Mucosa of rectum (tissue), 2 donors: ENCODE measurements at regions not wholly inside any gene's neighbourhood (a gene's known extent, or its start where the extent isn't known, plus 50 kb on each side); places are given as distances from the start of the nearest gene placed in this dataset.

Experiments
- H3K27ac ChIP-seq, 2 donors: one replicate each; pipeline ENCODE4 v1.7.0; 2013; ENCODE audit warnings: inconsistent platforms in 2 of 2, low read depth in 2 of 2, low read length in 2 of 2
- H3K27me3 ChIP-seq, 2 donors: one replicate each; pipeline ENCODE4 v1.7.0; 2013; ENCODE audit warnings: low read length in 2 of 2; ENCODE audit not compliant: control insufficient read depth in 2 of 2, insufficient read depth in 2 of 2
- H3K36me3 ChIP-seq, 2 donors: one replicate each; pipeline ENCODE4 v1.7.0; 2013; ENCODE audit warnings: low read length in 2 of 2; ENCODE audit not compliant: control insufficient read depth in 2 of 2, insufficient read depth in 2 of 2
- H3K4me1 ChIP-seq, 2 donors: one replicate each; pipeline ENCODE4 v1.7.0; 2013; ENCODE audit warnings: low read length in 2 of 2, mild to moderate bottlenecking in 1 of 2; ENCODE audit not compliant: control insufficient read depth in 2 of 2, insufficient read depth in 2 of 2
- H3K4me3 ChIP-seq, 2 donors: one replicate each; pipeline ENCODE4 v1.7.0; 2013; ENCODE audit warnings: low read length in 2 of 2
- H3K9ac ChIP-seq, 2 donors: one replicate each; pipeline ENCODE4 v1.7.0; 2013; ENCODE audit warnings: low read length in 2 of 2, low read depth in 1 of 2, mild to moderate bottlenecking in 1 of 2
- H3K9me3 ChIP-seq, 2 donors: one replicate each; pipeline ENCODE4 v1.7.0; 2013; ENCODE audit warnings: low read length in 2 of 2; ENCODE audit not compliant: control insufficient read depth in 2 of 2
- donor health status: healthy.
- donor health status: Normal muscosa, but diverticular disease.

DNA sequence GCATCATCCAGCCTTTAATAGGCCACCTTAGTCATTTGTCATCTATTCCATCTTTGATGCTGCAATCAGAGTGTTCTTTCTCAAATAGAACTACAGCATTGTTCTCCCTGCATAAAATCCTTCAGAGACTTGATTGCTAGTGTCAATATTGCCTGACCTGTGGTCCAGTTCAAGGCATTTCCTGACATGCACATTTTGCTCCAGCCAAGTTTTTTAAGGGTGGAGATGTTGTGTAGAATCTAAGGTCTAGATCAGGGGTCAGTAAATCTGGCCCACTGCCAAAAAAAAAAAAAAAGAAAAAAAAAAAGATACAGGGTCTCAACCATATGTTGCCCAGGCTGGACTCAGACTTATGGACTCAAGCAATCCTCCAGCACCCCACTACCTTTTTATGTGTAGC, 354.4 kb downstream of the FRK start:
- no peak overlapping the region for H3K4me3 ChIP-seq
- no peak overlapping the region for H3K27ac ChIP-seq

DNA sequence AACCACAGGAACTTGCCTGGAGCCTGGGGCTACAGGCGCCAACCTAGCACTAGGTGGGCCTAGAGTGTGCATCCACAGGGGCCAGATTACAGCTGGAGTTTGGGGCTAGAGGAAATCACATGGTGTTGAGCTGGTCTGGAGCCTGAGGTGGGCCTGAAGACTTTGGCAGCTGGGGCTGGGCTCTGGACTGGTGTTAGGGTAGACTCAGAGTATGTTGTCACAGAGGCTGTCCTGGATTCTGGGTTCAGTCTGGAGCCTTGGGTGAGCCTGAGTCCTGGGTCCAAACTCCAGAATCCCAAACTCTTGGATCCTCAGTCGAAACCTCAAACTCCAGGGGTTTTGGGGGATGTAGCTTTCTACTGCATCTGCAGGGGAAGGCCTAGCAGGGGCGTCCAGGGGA, 356.7 kb downstream of the FRK start:
- no peak overlapping the region for H3K27ac ChIP-seq
- no peaks in the 10 kb centered on the region for H3K27me3 ChIP-seq
- no peaks in the 10 kb centered on the region for H3K4me1 ChIP-seq
- no peaks in the 10 kb centered on the region for H3K9me3 ChIP-seq
- no peak overlapping the region for H3K4me3 ChIP-seq
- no peak overlapping the region for H3K9ac ChIP-seq
- no peaks in the 10 kb centered on the region for H3K36me3 ChIP-seq

More for the DNA sequence above, 354.4 kb downstream of the FRK start:
- Histone ChIP-seq H3K27me3 (no peaks in the 10 kb centered on the region), H3K9me3 (no peaks in the 10 kb centered on the region), H3K4me1 (no peaks in the 10 kb centered on the region), H3K9ac (no peak overlapping the region), H3K36me3 (no peaks in the 10 kb centered on the region)

DNA sequence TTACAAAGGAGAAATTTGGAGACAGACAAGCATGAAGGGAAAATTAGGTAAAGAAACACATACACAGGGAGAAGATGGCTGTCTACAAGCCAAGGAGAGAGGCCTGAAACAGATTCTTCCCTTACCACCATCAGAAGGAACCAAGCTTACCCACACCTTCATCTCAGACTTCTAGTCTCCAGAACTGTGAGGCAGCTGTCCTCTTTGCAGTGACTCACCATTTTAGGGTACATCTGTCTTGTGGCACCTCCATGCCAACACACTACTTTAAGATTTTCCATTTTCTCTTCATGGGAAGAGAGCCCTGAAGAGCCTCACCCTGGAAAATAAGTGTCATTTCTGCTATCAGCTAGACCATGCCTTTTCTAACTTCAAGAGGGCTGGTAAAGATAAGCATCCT, 369.3 kb downstream of the FRK start:
- Histone ChIP-seq H3K9ac (no peak overlapping the region), H3K9me3 (no peaks in the 10 kb centered on the region), H3K27me3 (no peaks in the 10 kb centered on the region), H3K27ac (no peak overlapping the region), H3K4me3 (no peak overlapping the region), H3K4me1 (no peaks in the 10 kb centered on the region), H3K36me3 (no peaks in the 10 kb centered on the region)

DNA sequence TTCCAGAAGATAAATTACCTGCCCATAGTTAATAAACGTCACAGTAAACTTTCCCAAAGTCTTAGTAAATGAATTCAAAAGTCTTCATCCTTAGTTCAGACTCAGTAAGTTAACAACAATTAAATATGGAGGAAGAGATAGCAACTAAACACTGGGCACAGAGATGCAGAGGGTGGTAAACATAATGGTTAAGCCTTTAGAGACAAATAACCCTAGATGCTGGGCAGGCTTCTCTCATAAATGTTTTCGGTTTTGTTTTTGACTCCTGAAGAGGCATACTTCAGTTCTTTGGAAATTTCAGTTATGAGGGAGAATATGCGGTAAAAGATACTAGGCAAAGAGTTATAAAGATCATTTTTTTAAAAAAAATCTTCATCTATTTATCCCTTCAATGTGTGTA, 369.8 kb downstream of the FRK start:
- H3K4me1 ChIP-seq = no peaks in the 10 kb centered on the region
- no peak overlapping the region for H3K27ac ChIP-seq
- no peak overlapping the region for H3K9ac ChIP-seq
- no peaks in the 10 kb centered on the region for H3K27me3 ChIP-seq
- no peaks in the 10 kb centered on the region for H3K36me3 ChIP-seq
- no peak overlapping the region for H3K4me3 ChIP-seq
- H3K9me3 ChIP-seq = no peaks in the 10 kb centered on the region

DNA sequence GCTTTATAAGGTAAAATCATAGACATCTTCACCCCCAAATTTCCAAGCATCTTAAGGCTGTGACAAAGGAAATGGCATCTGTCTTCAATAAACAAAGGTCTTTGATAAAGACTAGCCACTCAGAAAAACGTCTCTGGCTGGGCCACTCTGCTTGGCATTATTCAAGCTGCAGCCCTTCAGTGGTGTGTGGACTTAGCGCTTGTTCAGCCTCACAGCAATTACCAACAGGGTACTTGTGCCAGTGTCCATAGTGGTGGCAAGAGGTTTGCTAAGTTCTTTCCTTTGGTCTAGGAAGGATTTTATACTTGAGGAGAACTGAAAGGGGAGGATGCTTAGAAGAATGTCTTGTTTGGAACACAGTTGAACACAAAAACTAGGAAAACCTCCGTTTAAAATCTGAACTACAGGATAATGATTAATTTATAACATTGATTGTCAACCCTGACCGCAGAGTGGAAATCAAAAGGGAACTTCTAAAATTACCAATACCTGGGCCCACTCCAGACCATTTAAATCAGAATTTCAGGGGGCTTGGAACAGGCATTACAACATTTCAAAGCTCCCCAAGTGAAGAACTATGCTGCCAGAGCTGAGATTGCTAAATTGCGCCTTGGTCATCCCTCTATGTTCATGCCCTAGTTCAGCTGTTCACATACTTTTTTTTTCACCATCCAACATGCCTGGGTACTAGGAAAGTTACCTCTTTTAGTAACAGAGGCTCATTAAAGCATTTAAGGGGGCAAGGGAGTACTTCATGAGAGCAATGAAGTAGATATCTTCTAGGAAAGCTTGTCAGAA, 378.5 kb downstream of the FRK start:
- Histone ChIP-seq H3K9ac (no peak overlapping the region), H3K27ac (no peak overlapping the region), H3K9me3 (no peaks in the 10 kb centered on the region), H3K36me3 (no peaks in the 10 kb centered on the region), H3K4me3 (no peak overlapping the region), H3K4me1 (no peaks in the 10 kb centered on the region), H3K27me3 (no peaks in the 10 kb centered on the region)

DNA sequence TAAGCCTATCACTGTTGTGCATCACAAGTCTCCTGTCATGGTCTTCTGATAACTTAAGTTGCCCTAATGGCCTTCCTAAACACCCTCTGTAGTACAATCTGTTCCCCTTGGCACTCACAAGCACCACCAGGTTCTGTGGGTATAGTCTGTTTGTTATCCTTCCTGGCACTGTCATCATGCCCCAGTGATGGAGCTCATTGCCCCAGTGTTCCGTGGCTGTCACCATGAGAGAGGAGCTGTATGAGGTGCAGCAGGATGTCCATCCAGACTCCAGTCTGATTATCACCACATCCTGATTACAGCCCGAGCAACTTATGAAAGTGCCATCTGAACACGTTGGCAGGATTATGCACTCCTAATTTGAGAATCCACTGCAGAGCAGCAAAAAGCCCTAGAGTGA, 380.1 kb downstream of the FRK start:
- H3K9ac ChIP-seq = no peak overlapping the region
- H3K36me3 ChIP-seq = no peaks in the 10 kb centered on the region
- no peak overlapping the region for H3K27ac ChIP-seq
- no peaks in the 10 kb centered on the region for H3K9me3 ChIP-seq
- no peaks in the 10 kb centered on the region for H3K4me1 ChIP-seq
- H3K27me3 ChIP-seq = no peaks in the 10 kb centered on the region
- no peak overlapping the region for H3K4me3 ChIP-seq

DNA sequence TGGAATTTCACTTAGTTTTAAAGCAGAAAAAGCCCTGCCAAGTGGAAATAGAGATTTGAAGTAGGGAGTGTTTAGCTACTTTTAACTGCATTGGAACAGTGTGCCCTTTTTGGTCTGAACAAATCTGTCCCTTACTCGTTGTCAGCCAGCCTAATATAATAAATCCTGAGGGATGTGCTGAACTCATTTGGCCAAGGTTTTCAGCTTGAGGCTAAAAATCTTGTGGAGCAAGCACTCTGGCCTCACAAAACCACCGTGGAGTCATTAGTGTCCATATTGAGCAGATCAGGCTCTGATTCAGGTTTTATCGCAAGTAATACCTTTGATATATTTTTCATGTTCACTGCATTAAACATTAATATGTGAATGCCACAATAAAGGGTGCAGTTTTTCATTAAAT, 383.5 kb downstream of the FRK start:
- Histone ChIP-seq H3K9me3 (no peaks in the 10 kb centered on the region), H3K4me1 (no peaks in the 10 kb centered on the region), H3K36me3 (no peaks in the 10 kb centered on the region), H3K4me3 (no peak overlapping the region), H3K27ac (no peak overlapping the region), H3K9ac (no peak overlapping the region), H3K27me3 (no peaks in the 10 kb centered on the region)

DNA sequence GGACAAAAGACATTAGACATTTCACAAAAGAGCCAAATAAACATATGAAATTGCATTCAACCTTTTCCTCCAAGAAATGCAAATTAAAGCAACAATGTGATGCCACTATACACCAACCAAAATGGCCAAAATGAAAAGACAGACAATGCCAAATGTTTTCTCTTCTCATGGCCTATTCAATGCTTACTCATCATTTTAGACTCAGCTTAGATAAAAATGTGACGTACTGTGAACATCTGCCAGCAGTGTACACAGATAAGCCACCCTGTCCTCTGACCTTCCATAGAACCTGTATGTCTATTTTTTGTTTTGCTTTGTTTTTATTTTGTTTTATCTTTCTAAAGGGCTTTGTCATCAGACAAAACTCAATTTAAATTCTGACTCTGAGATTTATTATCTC, 385.2 kb downstream of the FRK start:
- H3K27ac ChIP-seq = no peak overlapping the region

DNA sequence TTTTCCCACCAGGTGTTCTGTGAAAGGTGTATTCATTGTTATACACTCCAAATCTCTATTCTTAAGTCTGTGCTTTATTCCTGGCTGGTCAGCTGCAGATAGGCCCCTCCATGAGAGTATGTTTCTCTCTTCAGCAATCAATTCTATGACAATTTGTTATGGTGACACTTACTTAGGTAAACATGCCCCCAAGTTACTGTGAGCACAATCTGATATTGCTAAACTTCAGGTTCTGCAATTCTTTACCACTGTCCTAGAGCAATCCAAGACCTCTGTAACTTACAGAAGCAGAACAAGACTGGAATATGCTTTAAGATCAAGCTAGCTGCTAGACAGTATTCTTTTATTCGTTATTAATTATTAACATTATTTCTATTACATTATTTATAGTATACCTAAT, 391.9 kb downstream of the FRK start:
- no peak overlapping the region for H3K4me3 ChIP-seq
- H3K36me3 ChIP-seq = no peaks in the 10 kb centered on the region
- no peaks in the 10 kb centered on the region for H3K4me1 ChIP-seq
- no peaks in the 10 kb centered on the region for H3K9me3 ChIP-seq
- no peak overlapping the region for H3K27ac ChIP-seq
- H3K9ac ChIP-seq = no peak overlapping the region
- no peaks in the 10 kb centered on the region for H3K27me3 ChIP-seq

More for the DNA sequence above, 385.2 kb downstream of the FRK start:
- H3K4me3 ChIP-seq = no peak overlapping the region
- no peaks in the 10 kb centered on the region for H3K27me3 ChIP-seq
- no peaks in the 10 kb centered on the region for H3K4me1 ChIP-seq
- no peaks in the 10 kb centered on the region for H3K36me3 ChIP-seq
- no peak overlapping the region for H3K9ac ChIP-seq
- no peaks in the 10 kb centered on the region for H3K9me3 ChIP-seq

DNA sequence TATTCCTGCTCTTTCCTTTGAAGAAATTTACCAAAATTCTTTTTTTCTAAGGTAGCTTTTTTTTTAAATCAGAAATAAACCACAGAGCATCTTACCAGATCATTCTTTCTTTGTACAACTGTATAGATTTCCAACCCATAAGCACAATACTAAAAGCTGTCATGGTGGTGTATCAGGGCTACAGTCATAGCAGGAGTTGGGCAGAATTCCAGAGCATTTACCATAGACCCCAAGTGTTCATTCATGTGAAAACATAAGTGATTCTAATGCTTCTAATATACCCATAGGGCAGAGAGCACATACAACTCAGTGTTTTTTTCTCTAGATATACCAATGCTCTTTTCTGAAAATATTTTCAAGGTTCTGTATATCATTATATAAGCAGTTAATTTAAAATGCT, 392.5 kb downstream of the FRK start:
- Histone ChIP-seq H3K4me3 (no peak overlapping the region), H3K27ac (no peak overlapping the region), H3K36me3 (no peaks in the 10 kb centered on the region), H3K9me3 (no peaks in the 10 kb centered on the region), H3K9ac (no peak overlapping the region), H3K27me3 (no peaks in the 10 kb centered on the region), H3K4me1 (no peaks in the 10 kb centered on the region)
